ENCODE measurements at regions not wholly inside any gene's neighbourhood (a gene's known extent, or its start where the extent isn't known, plus 50 kb on each side); places are given as distances from the start of the nearest gene placed in this dataset.

GRCh38 chr7:51366930-51367613 is 50.5 kb upstream of the COBL start:
- TF ChIP-seq CTCF (IDR thresholded peaks at IDR 0.05) (peak in 5 of 7 experiments; percentile 60 to 92 (median 81)), EP300 (IDR thresholded peaks at IDR 0.05) (no peak)
